ENCODE measurements at regions not wholly inside any gene's neighbourhood (a gene's known extent, or its start where the extent isn't known, plus 50 kb on each side); places are given as distances from the start of the nearest gene placed in this dataset.

GRCh38 chr21:38878379-38879179, 72.8 kb downstream of the ETS2 start:
- POLR2A ChIA-PET (ENCODE audit: unreplicated experiment) = no interaction called here
- Histone ChIP-seq H3K23ac (ENCODE audit: low read depth, low read length) (no peak overlapping the region), H4K8ac (ENCODE audit: low read depth in 2 of 2, low read length in 2 of 2) (no peak overlapping the region), H2BK120ac (ENCODE audit: low read depth, low read length) (no peak overlapping the region), H3K36me3 (ENCODE audit: control insufficient read depth, insufficient read depth, low read length) (no peaks in the 10 kb centered on the region), H2AK5ac (ENCODE audit: low read depth, low read length) (0 out of 2 replicates have a peak overlapping the region, but pooled peaks have one; percentile 24), H3K18ac (ENCODE audit: low read depth, low read length) (no peak overlapping the region), H3K79me1 (ENCODE audit: low read depth in 1 of 2, low read length in 2 of 2) (no peaks in the 10 kb centered on the region), H3K9ac (ENCODE audit: low read depth, low read length) (no peak overlapping the region), H3K4me2 (ENCODE audit: low read depth, low read length) (no peak overlapping the region), H3K27me3 (ENCODE audit: control insufficient read depth, insufficient read depth, low read length) (no peaks in the 10 kb centered on the region), H2BK5ac (ENCODE audit: low read depth, low read length, poor library complexity, severe bottlenecking) (no peak overlapping the region), H3K4ac (ENCODE audit: low read depth, low read length) (no peak overlapping the region), H3K4me1 (ENCODE audit: control insufficient read depth, insufficient read depth, low read length) (0 out of 2 replicates have a peak, but pooled peaks cover 1% of the 10 kb centered on the region), H3K14ac (replicated peaks; ENCODE audit: low read depth, low read length) (no peak overlapping the region), H3K56ac (ENCODE audit: extremely low read depth, insufficient read depth, low read length) (no peak overlapping the region), H3K9me1 (ENCODE audit: insufficient read depth, low read length) (no peaks in the 10 kb centered on the region), H4K20me1 (ENCODE audit: insufficient read depth, low read length) (no peaks in the 10 kb centered on the region), H4K91ac (ENCODE audit: insufficient read depth, low read depth, low read length) (no peak overlapping the region), H4K5ac (ENCODE audit: low read depth, low read length) (no peak overlapping the region), H2BK15ac (ENCODE audit: low read depth, low read length) (no peak overlapping the region), H2AK9ac (replicated peaks; ENCODE audit: low read depth, low read length, poor library complexity) (no peak overlapping the region), H2BK20ac (ENCODE audit: low read depth, low read length) (no peak overlapping the region), H2AFZ (replicated peaks; ENCODE audit: low read length, poor library complexity) (no peak overlapping the region), H3K27ac (ENCODE audit: insufficient read depth, low read length) (no peak overlapping the region), H3K9me3 (ENCODE audit: control insufficient read depth, insufficient read depth, low read length) (peaks cover 4% of the 10 kb centered on the region), H3K4me3 (ENCODE audit: insufficient read depth, low read depth, low read length) (no peak overlapping the region)
- DNase-seq = no peak
- CTCF ChIA-PET = interaction anchor here (0.6 kb wide), 1 partner anchor 144 kb away, joined by 6 read pairs; no protein-coding TSS in a partner anchor
- intact Hi-C loops (cut with micrococcal nuclease) (no loop called here), in situ Hi-C loops (cut with MboI; ENCODE audit: low sequenced_read_pairs) (no loop called here), dilution Hi-C loops (cut with HindIII; ENCODE audit: low sequenced_read_pairs, unreplicated experiment) (no loop called here)
- WGBS, 2 experiments (ENCODE audit: extremely low coverage in 2 of 2, insufficient read length in 1 of 2) = 100% methylated on average over 1 of the region's 1 CpG; no CpG with 5 or more reads in 1 of the 2 experiments
- BruUV-seq (replicated peaks) = no TSS peak
- ATAC-seq (ENCODE audit: low read depth) = no peak
- no peak for TF ChIP-seq NFE2L2 (IDR thresholded peaks at IDR 0.05; ENCODE audit: low read depth, low read length)
- TF ChIP-seq RAD21 (IDR thresholded peaks at IDR 0.05; ENCODE audit: low read length) = no peak
- no peak for TF ChIP-seq CEBPB (IDR thresholded peaks at IDR 0.05; ENCODE audit: low read depth, low read length)
- TF ChIP-seq BHLHE40 (IDR thresholded peaks at IDR 0.05; ENCODE audit: low read depth, low read length) = no peak
